IMR-90 (cell line): ENCODE measurements at regions not wholly inside any gene's neighbourhood (a gene's known extent, or its start where the extent isn't known, plus 50 kb on each side); places are given as distances from the start of the nearest gene placed in this dataset.

Source experiments
- ATAC-seq: fragments of 200-7000 bp; cut with Tn5 transposase; 2 replicates; pipeline ENCODE4 v1.9.1; 2020; ENCODE audit warnings: low read depth, mild to moderate bottlenecking, moderate library complexity
- BruUV-seq: library from RNA; stranded (reverse); fragments of 400-500 nt; replicated peaks from 2 replicates; lab custom pipeline; 2021; lab: Mats Ljungman, UMichigan
- CTCF ChIA-PET: fragments of 300-600 bp; formaldehyde crosslinking; extraction: SDS; loops from one replicate; lab custom pipeline; 2021; ENCODE audit warnings: antibody characterized with exemption; lab: Yijun Ruan, JAX
- POLR2A ChIA-PET: fragments of 300-600 bp; sonication (Branson Sonifier 250); formaldehyde crosslinking; loops from one replicate; lab custom pipeline; 2022; ENCODE audit warnings: antibody characterized with exemption; ENCODE audit not compliant: unreplicated experiment; lab: Charles Lee
- DNase-seq: peaks from one replicate; pipeline ENCODE4 v3.0.0; 2013
- H2AFZ ChIP-seq: replicated peaks from 2 replicates; pipeline ENCODE3; 2013; ENCODE audit warnings: low read length, mild to moderate bottlenecking; ENCODE audit not compliant: poor library complexity
- H2AK5ac ChIP-seq: 2 replicates; pipeline ENCODE4 v1.6.1; 2013; ENCODE audit warnings: low read depth, low read length, inconsistent platforms
- H2AK9ac ChIP-seq: replicated peaks from 2 replicates; pipeline ENCODE3; 2013; ENCODE audit warnings: mild to moderate bottlenecking, low read depth, low read length, moderate library complexity; ENCODE audit not compliant: poor library complexity
- H2BK120ac ChIP-seq: 2 replicates; pipeline ENCODE4 v1.6.1; 2013; ENCODE audit warnings: low read depth, low read length, inconsistent platforms
- H2BK15ac ChIP-seq: 3 replicates; pipeline ENCODE4 v1.6.1; 2013; ENCODE audit warnings: low read depth, low read length, inconsistent platforms
- H2BK20ac ChIP-seq: 2 replicates; pipeline ENCODE4 v1.6.1; 2013; ENCODE audit warnings: low read depth, mild to moderate bottlenecking, inconsistent platforms, low read length, moderate library complexity
- H2BK5ac ChIP-seq: 2 replicates; pipeline ENCODE4 v1.6.1; 2013; ENCODE audit warnings: mild to moderate bottlenecking, low read depth, low read length, inconsistent platforms; ENCODE audit not compliant: poor library complexity, severe bottlenecking
- H3K14ac ChIP-seq: replicated peaks from 2 replicates; pipeline ENCODE4 v1.6.1; 2013; ENCODE audit warnings: low read depth, low read length, inconsistent platforms
- H3K18ac ChIP-seq: 2 replicates; pipeline ENCODE4 v1.6.1; 2013; ENCODE audit warnings: low read depth, low read length, control low read depth
- H3K23ac ChIP-seq: 2 replicates; pipeline ENCODE4 v1.6.1; 2013; ENCODE audit warnings: low read depth, low read length, inconsistent platforms
- H3K27ac ChIP-seq: 2 replicates; pipeline ENCODE4 v1.5.1; 2013; ENCODE audit warnings: mild to moderate bottlenecking, control low read depth, low read length; ENCODE audit not compliant: insufficient read depth
- H3K27me3 ChIP-seq: 2 replicates; pipeline ENCODE4 v1.6.1; 2013; ENCODE audit warnings: low read length; ENCODE audit not compliant: control insufficient read depth, insufficient read depth
- H3K36me3 ChIP-seq: 2 replicates; pipeline ENCODE4 v1.6.1; 2013; ENCODE audit warnings: low read length, mixed read lengths; ENCODE audit not compliant: control insufficient read depth, insufficient read depth
- H3K4ac ChIP-seq: 2 replicates; pipeline ENCODE4 v1.6.1; 2013; ENCODE audit warnings: low read depth, low read length, inconsistent platforms
- H3K4me1 ChIP-seq: 2 replicates; pipeline ENCODE4 v1.6.1; 2013; ENCODE audit warnings: low read length, mixed read lengths; ENCODE audit not compliant: control insufficient read depth, insufficient read depth
- H3K4me2 ChIP-seq: 2 replicates; pipeline ENCODE4 v1.6.1; 2013; ENCODE audit warnings: low read depth, mild to moderate bottlenecking, control low read depth, low read length, moderate library complexity
- H3K4me3 ChIP-seq: 2 replicates; pipeline ENCODE4 v1.5.1; 2013; ENCODE audit warnings: low read depth, mild to moderate bottlenecking, control low read depth, low read length, moderate library complexity; ENCODE audit not compliant: insufficient read depth
- H3K56ac ChIP-seq: 2 replicates; pipeline ENCODE4 v1.6.1; 2013; ENCODE audit warnings: low read length, inconsistent platforms; ENCODE audit not compliant: insufficient read depth; ENCODE audit errors: extremely low read depth
- H3K79me1 ChIP-seq, 2 experiments: 2 replicates each; pipeline ENCODE4 v1.6.1; 2013; ENCODE audit warnings: low read length in 2 of 2, inconsistent platforms in 1 of 2, low read depth in 1 of 2
- H3K9ac ChIP-seq: 2 replicates; pipeline ENCODE4 v1.6.1; 2013; ENCODE audit warnings: low read depth, low read length, control low read depth
- H3K9me1 ChIP-seq: 2 replicates; pipeline ENCODE4 v1.6.1; 2013; ENCODE audit warnings: low read length, inconsistent platforms; ENCODE audit not compliant: insufficient read depth
- H3K9me3 ChIP-seq: 2 replicates; pipeline ENCODE4 v1.6.1; 2013; ENCODE audit warnings: low read length; ENCODE audit not compliant: control insufficient read depth, insufficient read depth
- H4K20me1 ChIP-seq: 2 replicates; pipeline ENCODE4 v1.6.1; 2013; ENCODE audit warnings: low read length, inconsistent platforms; ENCODE audit not compliant: insufficient read depth
- H4K5ac ChIP-seq: 2 replicates; pipeline ENCODE4 v1.6.1; 2013; ENCODE audit warnings: mild to moderate bottlenecking, low read depth, low read length, control low read depth
- H4K8ac ChIP-seq, 2 experiments: 2 replicates each; pipeline ENCODE4 v1.6.1; 2013; ENCODE audit warnings: low read depth in 2 of 2, low read length in 2 of 2, control low read depth in 1 of 2, inconsistent platforms in 1 of 2
- H4K91ac ChIP-seq: 2 replicates; pipeline ENCODE4 v1.6.1; 2013; ENCODE audit warnings: low read depth, low read length, inconsistent platforms; ENCODE audit not compliant: insufficient read depth
- BHLHE40 ChIP-seq: fragments of 150-350 bp; IDR thresholded peaks from 2 replicates; pipeline ENCODE4 v1.6.1; 2016; ENCODE audit warnings: mild to moderate bottlenecking, low read depth, low read length
- CEBPB ChIP-seq: IDR thresholded peaks from 2 replicates; pipeline ENCODE4 v1.6.1; 2012; ENCODE audit warnings: low read depth, low read length, improper control_type of control experiment
- CHD1 ChIP-seq: IDR thresholded peaks from 2 replicates; pipeline ENCODE4 v1.6.1; 2012; ENCODE audit warnings: low read depth, low read length, improper control_type of control experiment
- FOS ChIP-seq: fragments of 150-350 bp; IDR thresholded peaks from 2 replicates; pipeline ENCODE4 v1.6.1; 2016; ENCODE audit warnings: low read depth, low read length
- MAFK ChIP-seq: IDR thresholded peaks from 2 replicates; pipeline ENCODE4 v1.6.1; 2012; ENCODE audit warnings: low read depth, low read length, improper control_type of control experiment
- MAZ ChIP-seq: IDR thresholded peaks from 2 replicates; pipeline ENCODE4 v1.6.1; 2012; ENCODE audit warnings: low read depth, mild to moderate bottlenecking, low read length, improper control_type of control experiment, moderate library complexity, borderline replicate concordance
- MXI1 ChIP-seq: IDR thresholded peaks from 2 replicates; pipeline ENCODE4 v1.6.1; 2012; ENCODE audit warnings: low read depth, mild to moderate bottlenecking, low read length, moderate library complexity, borderline replicate concordance
- NFE2L2 ChIP-seq: fragments of 150-350 bp; IDR thresholded peaks from 2 replicates; pipeline ENCODE4 v1.6.1; 2016; ENCODE audit warnings: low read depth, mild to moderate bottlenecking, low read length
- POLR2A ChIP-seq: IDR thresholded peaks from 2 replicates; pipeline ENCODE4 v1.6.1; 2012; ENCODE audit warnings: mild to moderate bottlenecking, low read depth, low read length
- RAD21 ChIP-seq: IDR thresholded peaks from 2 replicates; pipeline ENCODE4 v1.6.1; 2012; ENCODE audit warnings: low read length, improper control_type of control experiment
- RCOR1 ChIP-seq: IDR thresholded peaks from 2 replicates; pipeline ENCODE4 v1.6.1; 2012; ENCODE audit warnings: mild to moderate bottlenecking, low read length, improper control_type of control experiment; ENCODE audit not compliant: insufficient replicate concordance
- RFX5 ChIP-seq: IDR thresholded peaks from 2 replicates; pipeline ENCODE4 v1.8.0; 2012; ENCODE audit warnings: low read depth, mild to moderate bottlenecking, low read length, moderate library complexity
- SMC3 ChIP-seq: fragments of 150-350 bp; IDR thresholded peaks from 2 replicates; pipeline ENCODE4 v1.6.1; 2016; ENCODE audit warnings: low read depth, mild to moderate bottlenecking, antibody characterized with exemption, low read length, moderate library complexity
- WGBS, 2 experiments: methylation state at CpG; one replicate each; pipeline versions ENCODE4 v1.1.5 to v1.1.7; 2013; ENCODE audit warnings: missing lambda C conversion rate in 2 of 2; ENCODE audit not compliant: insufficient read length in 1 of 2; ENCODE audit errors: extremely low coverage in 2 of 2; 5-methylcytosine and 5-hydroxymethylcytosine counted together
- dilution Hi-C: fragments of 300-500 bp; cut with HindIII; formaldehyde crosslinking; loops from one replicate; pipeline ENCODE4 v1.14.3; 2018; ENCODE audit warnings: low sequenced_read_pairs; ENCODE audit not compliant: unreplicated experiment
- in situ Hi-C: fragments of 300-500 bp; cut with MboI; formaldehyde crosslinking; loops from 3 replicates; pipeline ENCODE4 v1.14.3; 2019; ENCODE audit warnings: low sequenced_read_pairs, inconsistent platforms, mixed read lengths
- intact Hi-C: fragments of 100-400 bp; cut with micrococcal nuclease; formaldehyde crosslinking; loops from 2 replicates; pipeline ENCODE4 v1.10.0; 2022
- TF ChIP-seq, protein P1 (sequence below): fragments of 150-350 bp; IDR thresholded peaks from 2 replicates; pipeline ENCODE4 v1.6.1; 2017; ENCODE audit warnings: mild to moderate bottlenecking, antibody characterized with exemption, low read length, low read depth
- TF ChIP-seq, protein P2 (sequence below): conservative IDR thresholded peaks from 2 replicates; pipeline ENCODE4 v1.5.1; 2012; ENCODE audit warnings: mild to moderate bottlenecking, low read depth, low read length, improper control_type of control experiment
- TF ChIP-seq, protein P3 (sequence below): fragments of 150-350 bp; IDR thresholded peaks from 2 replicates; pipeline ENCODE4 v1.6.1; 2016; ENCODE audit warnings: low read depth, mild to moderate bottlenecking, low read length, moderate library complexity, borderline replicate concordance

DNA sequence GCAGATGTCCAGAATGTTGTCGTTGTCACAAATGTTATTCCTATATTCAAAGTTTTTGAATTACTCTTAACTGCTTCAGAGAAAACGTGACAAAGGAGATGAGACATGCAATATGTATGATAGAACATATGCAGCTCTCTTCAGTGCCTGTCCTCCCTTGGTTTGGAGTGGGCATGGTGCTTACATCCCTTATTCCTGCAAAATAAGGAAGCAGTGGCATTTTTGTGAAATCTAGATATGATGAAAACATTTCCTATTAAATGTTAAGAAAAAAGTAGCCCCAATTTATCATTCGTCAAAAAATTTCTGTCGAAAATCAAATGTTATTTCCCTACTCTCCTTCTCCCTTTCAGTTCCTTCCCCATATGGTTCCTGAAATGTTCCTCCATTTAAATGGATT is 457.5 kb upstream of the FANCL start:
- Histone ChIP-seq H3K23ac (no peak overlapping the region), H3K4me1 (no peaks in the 10 kb centered on the region), H2BK120ac (no peak overlapping the region), H2BK20ac (no peak overlapping the region), H4K91ac (no peak overlapping the region), H3K9me3 (no peaks in the 10 kb centered on the region), H3K27ac (no peak overlapping the region), H3K4me3 (no peak overlapping the region), H2BK5ac (no peak overlapping the region), H3K27me3 (no peaks in the 10 kb centered on the region), H4K8ac (no peak overlapping the region), H3K9ac (no peak overlapping the region), H3K14ac (no peak overlapping the region), H3K9me1 (no peaks in the 10 kb centered on the region), H3K18ac (no peak overlapping the region), H4K5ac (no peak overlapping the region), H2AFZ (no peak overlapping the region), H3K36me3 (no peaks in the 10 kb centered on the region), H3K79me1 (no peaks in the 10 kb centered on the region), H4K20me1 (no peaks in the 10 kb centered on the region), H2BK15ac (no peak overlapping the region), H2AK5ac (no peak overlapping the region), H3K4me2 (no peak overlapping the region), H3K56ac (no peak overlapping the region), H2AK9ac (no peak overlapping the region), H3K4ac (no peak overlapping the region)
- ATAC-seq, result no peak
- in situ Hi-C loops, result loop anchor here (25.0 kb wide), 1 partner anchor 936 kb away; no protein-coding TSS in a partner anchor
- CTCF ChIA-PET, result no interaction called here
- TF ChIP-seq, protein P1, sequence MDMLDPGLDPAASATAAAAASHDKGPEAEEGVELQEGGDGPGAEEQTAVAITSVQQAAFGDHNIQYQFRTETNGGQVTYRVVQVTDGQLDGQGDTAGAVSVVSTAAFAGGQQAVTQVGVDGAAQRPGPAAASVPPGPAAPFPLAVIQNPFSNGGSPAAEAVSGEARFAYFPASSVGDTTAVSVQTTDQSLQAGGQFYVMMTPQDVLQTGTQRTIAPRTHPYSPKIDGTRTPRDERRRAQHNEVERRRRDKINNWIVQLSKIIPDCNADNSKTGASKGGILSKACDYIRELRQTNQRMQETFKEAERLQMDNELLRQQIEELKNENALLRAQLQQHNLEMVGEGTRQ, result no peak
- TF ChIP-seq FOS, result no peak
- no peak for TF ChIP-seq MXI1
- TF ChIP-seq, protein P2, sequence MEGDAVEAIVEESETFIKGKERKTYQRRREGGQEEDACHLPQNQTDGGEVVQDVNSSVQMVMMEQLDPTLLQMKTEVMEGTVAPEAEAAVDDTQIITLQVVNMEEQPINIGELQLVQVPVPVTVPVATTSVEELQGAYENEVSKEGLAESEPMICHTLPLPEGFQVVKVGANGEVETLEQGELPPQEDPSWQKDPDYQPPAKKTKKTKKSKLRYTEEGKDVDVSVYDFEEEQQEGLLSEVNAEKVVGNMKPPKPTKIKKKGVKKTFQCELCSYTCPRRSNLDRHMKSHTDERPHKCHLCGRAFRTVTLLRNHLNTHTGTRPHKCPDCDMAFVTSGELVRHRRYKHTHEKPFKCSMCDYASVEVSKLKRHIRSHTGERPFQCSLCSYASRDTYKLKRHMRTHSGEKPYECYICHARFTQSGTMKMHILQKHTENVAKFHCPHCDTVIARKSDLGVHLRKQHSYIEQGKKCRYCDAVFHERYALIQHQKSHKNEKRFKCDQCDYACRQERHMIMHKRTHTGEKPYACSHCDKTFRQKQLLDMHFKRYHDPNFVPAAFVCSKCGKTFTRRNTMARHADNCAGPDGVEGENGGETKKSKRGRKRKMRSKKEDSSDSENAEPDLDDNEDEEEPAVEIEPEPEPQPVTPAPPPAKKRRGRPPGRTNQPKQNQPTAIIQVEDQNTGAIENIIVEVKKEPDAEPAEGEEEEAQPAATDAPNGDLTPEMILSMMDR, result no peak
- TF ChIP-seq SMC3, result no peak
- no peak for TF ChIP-seq CHD1
- TF ChIP-seq RFX5, result no peak
- TF ChIP-seq BHLHE40, result no peak
- TF ChIP-seq CEBPB, result no peak
- TF ChIP-seq, protein P3, sequence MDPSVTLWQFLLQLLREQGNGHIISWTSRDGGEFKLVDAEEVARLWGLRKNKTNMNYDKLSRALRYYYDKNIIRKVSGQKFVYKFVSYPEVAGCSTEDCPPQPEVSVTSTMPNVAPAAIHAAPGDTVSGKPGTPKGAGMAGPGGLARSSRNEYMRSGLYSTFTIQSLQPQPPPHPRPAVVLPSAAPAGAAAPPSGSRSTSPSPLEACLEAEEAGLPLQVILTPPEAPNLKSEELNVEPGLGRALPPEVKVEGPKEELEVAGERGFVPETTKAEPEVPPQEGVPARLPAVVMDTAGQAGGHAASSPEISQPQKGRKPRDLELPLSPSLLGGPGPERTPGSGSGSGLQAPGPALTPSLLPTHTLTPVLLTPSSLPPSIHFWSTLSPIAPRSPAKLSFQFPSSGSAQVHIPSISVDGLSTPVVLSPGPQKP, result no peak
- TF ChIP-seq NFE2L2, result no peak
- TF ChIP-seq RCOR1, result no peak
- TF ChIP-seq MAZ, result no peak
- TF ChIP-seq RAD21, result no peak
- TF ChIP-seq POLR2A, result no peak
- TF ChIP-seq MAFK, result no peak
- WGBS, 2 experiments, result no CpG with 5 or more reads among the region's 4 CpGs
- POLR2A ChIA-PET, result no interaction called here
- intact Hi-C loops, result no loop called here
- no TSS peak for BruUV-seq
- dilution Hi-C loops, result no loop called here
- DNase-seq, result no peak
